COLO668 (cell line): ENCODE measurements at regions not wholly inside any gene's neighbourhood (a gene's known extent, or its start where the extent isn't known, plus 50 kb on each side); places are given as distances from the start of the nearest gene placed in this dataset.

Experiments used
- DNase-seq: peaks from one replicate; lab custom pipeline; 2025; ENCODE audit not compliant: unreplicated experiment; lab: John Stamatoyannopoulos, UW

DNA sequence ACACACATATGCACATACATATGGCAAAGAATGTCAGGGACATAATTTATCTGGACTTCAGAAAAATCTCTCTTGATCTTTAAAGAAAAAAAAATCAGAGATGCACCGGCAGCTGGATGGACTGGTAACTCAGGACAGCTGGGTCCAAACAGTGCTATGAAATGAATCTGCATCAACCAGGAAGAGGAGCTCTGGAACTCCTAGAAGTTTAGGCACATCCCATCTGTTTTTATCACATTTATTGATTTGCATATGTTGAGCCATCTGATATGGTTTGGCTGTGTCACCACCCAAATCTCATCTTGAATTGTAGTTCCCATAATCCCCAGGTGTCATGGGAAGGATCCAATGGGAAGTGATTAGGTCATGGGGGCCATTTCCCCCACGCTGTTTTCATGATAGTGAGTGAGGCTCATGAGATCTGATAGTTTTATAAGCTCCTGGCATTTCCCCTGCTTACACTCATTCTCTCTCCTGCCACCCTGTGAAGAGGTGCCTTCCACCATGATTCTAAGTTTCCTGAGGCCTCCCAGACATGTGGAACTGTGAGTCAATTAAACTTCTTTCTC lies 87.7 kb upstream of the AKIP1 start:
- DNase-seq, result no peak

DNA sequence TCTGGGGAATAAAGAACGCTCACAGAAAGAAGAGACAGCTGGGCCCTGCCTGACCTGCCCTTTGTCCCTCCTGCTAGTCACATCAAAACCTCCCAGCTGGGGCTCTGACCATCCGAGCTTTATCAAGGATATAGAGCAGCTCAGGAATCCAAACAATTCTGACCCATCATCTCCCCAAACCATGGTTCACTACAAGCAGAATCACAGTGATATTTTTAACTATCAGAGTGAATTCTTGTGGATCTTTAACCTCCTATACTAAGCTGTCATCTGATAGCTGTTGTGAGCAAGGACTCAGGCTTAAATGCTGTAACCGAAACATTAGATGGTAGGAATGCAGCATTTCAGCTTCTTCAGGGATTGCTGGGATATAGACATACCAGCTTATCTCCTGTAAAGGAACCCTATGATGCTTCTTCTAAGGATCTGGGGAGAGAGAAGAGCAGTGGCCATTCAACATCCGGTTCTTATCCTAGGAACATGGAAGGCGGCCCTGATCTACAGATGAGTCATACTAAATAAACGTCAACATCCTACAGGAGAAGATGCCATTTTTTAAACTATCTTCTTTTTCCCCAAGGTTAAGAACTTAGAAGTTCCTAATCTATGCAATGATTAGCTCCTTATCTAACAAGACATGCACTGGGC lies 84.7 kb upstream of the AKIP1 start:
- no peak for DNase-seq

DNA sequence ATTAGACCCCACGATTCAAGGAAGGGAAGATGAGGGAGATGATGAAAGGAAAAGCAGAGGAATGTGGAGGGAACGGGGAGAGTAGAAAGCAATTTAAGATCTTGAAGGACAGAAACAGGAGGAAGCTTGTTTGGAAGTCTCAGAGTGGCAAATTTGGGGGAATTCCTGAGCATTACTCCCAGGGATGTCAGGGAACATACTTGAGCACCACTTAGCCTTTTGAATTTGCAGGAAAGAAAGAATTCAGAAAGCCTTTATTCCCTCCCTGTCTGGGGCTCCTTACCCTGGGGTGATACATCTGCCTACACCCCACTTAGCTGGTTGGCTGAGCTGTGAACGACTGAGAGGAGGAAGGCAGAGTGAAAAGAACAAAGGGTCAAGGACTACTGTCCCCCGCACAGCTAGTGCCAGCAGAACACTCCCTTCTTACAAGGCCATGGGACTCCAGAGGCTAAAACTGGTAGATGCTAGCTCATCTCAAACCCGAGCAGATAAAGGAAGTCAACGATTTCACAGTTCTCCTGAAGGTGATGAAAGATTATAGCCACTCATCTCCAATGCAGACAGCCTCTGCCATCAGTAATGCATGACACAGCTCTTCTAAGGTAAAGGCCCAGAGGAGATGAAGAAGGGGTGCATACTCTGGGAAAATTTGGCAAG lies 84.0 kb upstream of the AKIP1 start:
- no peak for DNase-seq

DNA sequence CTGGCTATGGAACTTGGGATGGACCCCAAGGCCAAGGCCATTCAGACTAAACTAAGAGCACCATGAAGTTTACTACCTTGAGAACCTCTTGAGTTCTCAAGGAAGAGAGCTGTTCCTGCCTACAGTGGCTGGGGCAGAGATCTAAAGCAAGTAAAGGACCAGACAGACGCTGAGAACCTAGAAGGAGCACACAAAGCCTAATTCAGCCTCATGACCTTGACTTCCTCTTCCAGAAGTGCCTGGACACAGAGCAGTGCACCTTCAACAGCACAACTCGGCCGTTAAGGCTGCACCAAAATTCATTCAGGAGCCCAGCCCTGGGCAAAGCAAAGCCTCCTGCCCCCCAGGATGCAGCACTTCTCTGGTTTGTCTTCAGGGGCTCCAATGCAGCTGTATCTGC lies 82.9 kb upstream of the AKIP1 start:
- DNase-seq, result no peak

DNA sequence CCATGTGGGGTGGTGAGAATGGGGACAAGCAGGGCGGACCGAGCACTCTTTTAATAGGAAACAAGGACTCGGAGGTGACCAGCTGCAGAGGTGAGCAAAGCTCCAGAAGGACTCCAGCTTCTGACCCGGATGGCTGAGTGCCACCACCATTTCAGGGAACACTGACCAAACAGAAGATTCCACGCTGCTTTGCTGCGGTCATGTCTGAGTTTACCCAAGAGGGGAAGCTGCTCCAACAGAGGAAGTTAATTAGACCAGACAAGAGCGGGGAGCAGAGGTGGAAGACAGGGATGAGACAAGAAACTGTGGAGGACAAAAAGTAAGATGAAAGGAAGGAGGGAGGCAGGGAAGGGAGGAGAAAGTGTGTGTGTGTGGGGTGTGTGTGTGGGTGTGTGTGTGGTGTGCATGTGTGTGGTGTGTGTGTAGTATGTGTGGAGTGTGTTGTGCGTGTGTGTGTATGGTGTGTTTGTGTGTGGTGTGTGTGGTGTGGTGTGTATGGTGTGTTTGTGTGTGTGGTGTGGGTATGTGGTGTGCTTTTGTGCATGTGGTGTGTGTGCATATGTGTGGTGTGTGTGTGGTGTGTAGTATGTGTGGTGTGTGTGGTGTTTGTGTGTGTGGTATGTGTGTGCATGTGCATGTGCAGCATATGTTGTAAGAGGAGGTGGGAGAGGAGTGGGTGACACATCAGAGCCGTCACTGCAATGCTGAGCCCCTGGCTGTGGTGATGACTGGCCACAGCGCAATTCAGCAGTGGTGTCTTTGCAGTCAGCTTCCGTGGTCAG lies 82.2 kb upstream of the AKIP1 start:
- DNase-seq, result no peak

DNA sequence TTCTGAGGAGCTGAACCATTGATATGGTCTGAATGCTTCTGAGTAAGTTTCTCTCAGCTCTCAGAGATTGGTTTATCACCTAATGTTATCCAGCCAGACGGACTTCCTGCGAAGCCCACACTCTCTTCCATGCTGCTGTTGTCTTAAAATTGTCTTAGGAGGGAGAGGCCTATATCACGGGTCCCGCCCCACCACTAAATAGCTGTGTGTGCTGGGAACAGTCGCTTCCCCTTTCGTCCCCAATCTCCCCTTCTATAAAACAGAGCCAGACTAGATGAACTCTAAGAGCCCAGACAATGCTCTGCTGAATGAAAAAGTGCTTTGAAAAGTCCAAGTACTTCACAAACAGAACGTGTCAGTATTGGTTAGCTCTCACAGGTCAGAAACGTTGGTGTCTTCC lies 81.4 kb upstream of the AKIP1 start:
- DNase-seq, result no peak

DNA sequence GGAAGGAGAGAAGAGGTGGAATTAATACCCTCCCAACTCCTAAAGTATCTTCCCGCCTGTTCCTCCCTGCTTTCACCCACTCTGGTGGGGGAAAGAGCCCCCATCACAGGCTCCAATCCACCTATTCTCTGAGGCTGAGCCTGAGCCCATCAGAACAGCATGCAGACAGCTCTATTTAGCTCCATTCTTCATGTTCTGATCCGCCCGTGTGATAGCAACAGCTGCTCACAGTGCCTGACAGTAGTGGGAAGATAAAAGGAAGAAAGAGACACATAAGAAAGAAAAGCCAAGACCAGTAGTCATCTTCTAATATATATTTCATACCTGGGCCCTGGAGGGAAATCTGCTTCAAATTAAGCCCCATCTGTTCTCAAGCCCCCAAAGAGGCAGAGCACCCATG lies 80.3 kb upstream of the AKIP1 start:
- DNase-seq, result no peak

DNA sequence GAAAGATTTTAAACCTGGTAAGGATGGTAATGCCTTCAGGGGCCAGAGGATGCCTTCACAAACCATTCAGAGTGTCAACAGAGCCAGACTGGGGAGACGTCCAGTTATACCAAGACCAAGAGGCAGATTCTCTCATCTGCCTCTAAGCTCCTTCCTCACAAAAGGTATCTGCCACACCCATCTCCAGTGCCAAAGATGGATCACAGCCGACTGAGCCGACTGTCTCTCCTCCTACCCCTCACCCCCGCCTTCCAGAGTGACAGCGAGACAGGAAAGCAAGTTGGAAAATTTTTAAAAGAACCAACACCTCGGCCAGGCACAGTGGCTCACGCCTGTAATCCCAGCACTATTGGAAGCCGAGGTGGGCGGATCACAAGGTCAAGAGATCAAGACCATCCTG lies 79.1 kb upstream of the AKIP1 start:
- no peak for DNase-seq

DNA sequence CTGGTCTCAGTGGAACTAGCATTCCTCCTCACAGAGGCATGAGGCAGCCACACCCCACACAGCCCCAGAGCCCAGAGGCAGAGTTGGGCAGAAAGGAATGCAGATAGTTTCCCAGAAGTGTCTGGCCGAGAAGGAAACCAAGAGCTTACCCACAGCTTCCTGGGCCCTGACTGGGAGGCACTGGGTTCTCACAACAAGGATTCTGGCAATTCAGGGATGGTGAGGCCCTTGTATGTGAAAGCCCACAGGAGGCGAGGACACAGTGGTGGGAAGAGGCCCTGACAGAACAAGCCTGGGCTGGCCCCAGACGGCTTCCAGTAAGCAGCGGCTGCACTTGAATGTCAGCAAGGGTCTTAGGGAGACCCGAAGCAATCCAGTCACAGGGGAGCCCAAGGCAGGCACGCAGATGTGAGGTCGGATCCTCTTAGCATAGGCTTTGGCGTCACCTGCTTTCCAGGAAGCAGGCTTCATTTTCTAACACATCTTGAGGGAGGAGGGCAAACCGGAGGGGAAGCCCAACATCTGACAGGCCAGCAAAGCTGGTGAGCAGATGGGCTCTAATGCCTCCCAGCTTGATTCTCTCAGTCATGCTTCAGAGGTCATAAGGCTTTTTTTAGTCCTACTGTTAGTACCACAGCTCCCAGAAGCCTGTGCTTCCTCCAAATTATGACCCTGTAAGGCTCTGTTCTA lies 78.3 kb upstream of the AKIP1 start:
- peak; percentile 40 for DNase-seq

DNA sequence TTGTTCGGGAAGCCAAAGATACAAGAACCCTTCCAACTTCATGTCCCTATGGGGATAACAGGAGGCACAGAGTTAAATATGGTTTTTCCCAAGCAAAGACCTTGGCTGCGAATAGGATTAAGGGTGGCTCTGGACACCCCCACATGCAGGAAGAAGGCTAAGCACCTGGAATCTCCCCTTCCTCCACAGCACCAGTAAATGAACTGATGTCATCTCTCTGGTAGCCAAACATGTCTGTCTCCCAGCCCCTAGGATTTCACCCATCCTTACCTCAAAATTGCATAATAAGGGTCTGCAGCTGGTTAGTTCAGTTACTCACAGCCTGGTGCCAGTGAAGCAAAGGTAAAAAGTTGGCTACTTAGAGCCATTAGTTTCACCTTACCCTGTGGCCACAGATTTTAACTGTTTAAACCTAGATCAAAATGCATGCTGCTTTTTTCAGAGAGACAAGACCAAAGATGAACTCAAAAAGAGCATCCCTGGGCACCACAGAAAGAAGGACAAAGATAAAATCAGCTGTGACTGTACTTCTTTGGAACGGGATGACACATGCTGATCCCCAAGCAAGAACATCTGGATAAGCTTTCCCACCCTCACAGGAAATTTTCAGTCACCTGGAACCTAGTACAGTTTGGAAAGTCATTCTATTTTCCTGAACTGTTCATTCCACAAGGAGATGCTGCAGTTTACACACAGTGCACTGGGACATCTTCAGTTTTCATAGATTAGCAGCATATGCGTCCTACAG lies 77.2 kb upstream of the AKIP1 start:
- DNase-seq, result no peak

DNA sequence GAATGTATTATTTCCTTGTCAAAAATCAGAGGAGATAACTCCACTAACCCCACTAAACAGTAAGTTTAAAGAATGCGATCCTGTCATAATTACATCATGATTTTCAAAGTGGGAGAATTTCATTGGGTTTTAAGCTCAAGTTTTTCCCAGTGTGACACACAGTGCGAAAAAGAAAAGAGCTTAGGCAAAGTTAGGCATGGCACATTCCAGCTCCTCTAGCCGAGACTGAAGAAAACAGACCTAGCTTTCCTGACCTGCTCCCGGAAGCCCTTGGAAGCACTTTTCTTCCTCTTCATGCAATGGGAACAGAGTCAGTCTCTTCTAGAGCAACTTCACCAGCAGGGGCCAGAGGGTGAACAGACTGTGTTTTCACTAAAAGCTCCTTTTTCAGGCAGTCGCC lies 76.6 kb upstream of the AKIP1 start:
- DNase-seq, result no peak

DNA sequence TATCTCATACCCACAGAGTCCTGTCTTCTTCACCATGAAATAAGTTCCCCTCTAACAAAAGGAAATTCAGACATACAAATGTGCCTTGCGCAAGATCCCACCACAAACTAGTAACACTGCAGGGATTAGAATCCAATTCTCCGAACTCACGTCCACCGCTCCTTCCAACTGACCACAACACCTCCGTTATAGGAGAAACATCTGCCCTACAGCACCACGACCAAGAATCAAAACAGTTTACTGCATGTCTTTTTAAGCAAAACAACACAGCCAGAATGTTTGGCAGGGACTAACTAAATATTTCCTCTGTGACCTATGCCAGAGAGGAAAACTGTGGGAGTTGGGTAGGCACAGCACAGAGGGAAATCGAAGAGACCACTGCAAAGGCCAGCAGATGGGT lies 72.7 kb upstream of the AKIP1 start:
- DNase-seq, result no peak

DNA sequence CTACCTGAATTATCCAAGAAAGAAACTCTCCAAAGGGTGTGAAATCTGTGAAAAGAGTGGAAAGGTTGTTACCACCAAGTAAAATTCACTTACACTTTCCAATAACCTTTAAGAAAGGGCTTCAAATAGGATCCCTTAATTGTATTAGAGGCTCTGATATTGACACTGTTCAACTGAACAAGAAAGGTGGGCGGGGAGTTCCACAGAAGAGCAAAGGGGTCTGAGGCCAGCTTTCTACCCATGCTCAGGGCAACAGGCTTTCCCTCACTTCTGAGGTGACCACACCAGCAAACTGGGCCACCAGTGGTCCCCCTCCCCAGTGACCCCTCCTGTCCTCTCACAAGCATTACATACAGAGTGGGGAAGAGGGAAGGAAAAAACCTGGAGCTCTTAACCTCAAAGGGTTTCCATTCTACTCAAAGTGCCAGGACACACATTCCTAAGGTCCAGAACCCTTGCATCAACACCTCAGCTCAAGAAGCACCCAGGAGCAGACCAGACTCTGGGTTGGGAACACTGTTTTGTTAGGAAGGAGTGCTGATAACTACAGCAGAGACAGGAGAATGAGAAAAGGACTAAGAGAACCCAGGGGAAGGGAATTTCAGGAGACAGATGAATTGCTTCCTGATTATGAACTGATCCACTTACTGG lies 71.6 kb upstream of the AKIP1 start:
- no peak for DNase-seq

DNA sequence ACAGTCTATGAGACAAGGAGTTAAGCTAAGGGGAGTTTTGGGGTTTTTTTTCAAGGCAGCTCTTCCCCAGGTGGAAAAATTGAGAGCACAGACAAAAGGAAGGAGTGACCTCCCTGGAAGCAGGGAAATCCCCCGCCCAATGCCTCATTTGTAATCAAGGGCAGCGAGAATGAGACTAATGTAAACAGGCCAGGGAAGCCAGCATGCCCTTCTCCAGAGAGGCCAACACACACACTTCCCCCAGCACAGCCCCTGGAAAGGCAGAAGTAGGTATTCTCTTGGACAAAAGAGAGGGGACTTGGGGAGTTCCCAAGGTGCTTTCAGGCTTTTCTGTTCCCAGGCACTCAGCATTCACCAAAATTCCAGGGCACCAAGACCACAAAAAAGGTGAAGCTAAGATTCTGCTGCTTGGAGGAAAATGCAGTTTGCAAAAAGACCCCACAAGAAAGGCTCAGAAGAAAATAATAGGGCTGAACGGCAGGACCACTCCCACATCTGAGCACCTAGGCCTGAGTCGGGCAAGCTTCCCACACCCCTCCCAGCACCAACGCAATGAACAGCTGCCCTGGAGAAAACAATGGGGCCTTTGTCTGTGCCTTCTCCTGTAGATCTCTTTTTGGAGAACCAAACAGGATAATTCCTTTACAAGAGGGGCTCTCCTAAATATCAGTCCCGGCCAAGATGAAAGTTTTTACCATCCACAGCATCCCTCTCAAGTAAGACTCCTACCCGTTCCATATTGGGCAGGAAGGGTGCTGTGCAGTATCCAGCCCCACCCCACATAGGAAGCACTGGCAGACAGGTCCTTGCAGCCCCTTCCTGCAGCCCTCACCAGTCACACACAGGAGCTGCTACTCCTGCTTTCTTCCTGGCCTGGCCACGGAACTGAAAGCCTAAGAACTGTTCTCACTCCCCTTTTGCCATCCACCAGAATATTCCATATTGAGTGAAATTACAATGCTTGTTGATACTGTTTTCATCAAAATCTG lies 70.7 kb upstream of the AKIP1 start:
- DNase-seq, result peak; percentile 45

DNA sequence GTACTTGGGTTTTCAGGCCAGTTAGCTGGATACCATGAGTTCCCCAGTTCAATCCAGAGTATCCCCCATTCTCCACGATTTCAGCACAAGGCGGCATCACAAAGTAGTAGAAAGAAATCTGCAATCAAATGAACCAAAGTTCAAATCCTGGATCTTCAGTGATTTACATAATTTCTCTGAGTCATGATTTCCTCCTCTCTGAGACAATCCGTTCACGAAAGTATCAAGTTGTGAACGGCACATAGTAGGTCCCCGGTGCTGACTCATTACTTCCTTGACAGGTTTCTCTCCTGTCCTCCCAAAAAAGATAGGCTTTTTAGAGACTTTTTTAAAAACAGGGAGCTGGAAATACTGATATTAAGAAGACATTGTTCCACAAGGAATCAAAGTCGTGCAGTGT lies 69.1 kb upstream of the AKIP1 start:
- DNase-seq, result no peak

DNA sequence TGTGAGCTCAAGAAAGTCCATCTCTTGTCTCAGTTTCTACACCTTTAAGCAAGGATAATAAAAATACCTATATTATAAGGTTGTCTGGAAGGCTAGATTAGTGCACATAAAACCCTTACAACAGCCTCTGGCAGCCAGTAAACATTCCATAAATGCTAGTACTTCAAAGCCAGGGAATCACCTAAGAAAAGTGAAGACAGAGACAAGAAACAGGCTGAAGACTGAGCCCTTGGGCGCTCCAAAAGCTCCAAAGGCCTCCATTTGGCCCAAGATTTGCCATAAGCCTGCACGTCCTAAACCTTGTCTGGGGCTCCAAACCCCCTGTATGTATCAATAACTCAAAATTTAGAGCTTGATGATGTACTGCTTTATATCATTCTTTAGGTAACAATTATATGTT lies 52.2 kb upstream of the AKIP1 start:
- DNase-seq, result no peak
